NT2/D1 (cell line): ENCODE measurements at regions not wholly inside any gene's neighbourhood (a gene's known extent, or its start where the extent isn't known, plus 50 kb on each side); places are given as distances from the start of the nearest gene placed in this dataset.

Source experiments
- DNase-seq: peaks from one replicate; pipeline ENCODE4 v3.0.0-alpha.2; 2011; ENCODE audit warnings: low read depth, low spot score
- H3K27me3 ChIP-seq: 2 replicates; pipeline ENCODE4 v1.6.0; 2011; ENCODE audit warnings: mild to moderate bottlenecking; ENCODE audit not compliant: insufficient read length, insufficient read depth
- H3K36me3 ChIP-seq: 2 replicates; pipeline ENCODE4 v1.6.1; 2011; ENCODE audit warnings: mild to moderate bottlenecking, low read length, mixed read lengths; ENCODE audit not compliant: insufficient read depth, insufficient read length
- H3K4me1 ChIP-seq: 2 replicates; pipeline ENCODE4 v1.5.1; 2011; ENCODE audit not compliant: insufficient read depth, insufficient read length
- H3K4me3 ChIP-seq: 2 replicates; pipeline ENCODE4 v1.5.1; 2011; ENCODE audit warnings: low read depth; ENCODE audit not compliant: insufficient read length
- H3K9ac ChIP-seq: 2 replicates; pipeline ENCODE4 v1.6.0; 2011; ENCODE audit warnings: low read depth; ENCODE audit not compliant: insufficient read length
- H3K9me3 ChIP-seq: 2 replicates; pipeline ENCODE4 v1.5.1; 2011; ENCODE audit warnings: mild to moderate bottlenecking, low read length; ENCODE audit not compliant: insufficient read depth
- SUZ12 ChIP-seq: IDR thresholded peaks from 2 replicates; pipeline ENCODE4 v1.6.1; 2011; ENCODE audit not compliant: insufficient read length, insufficient read depth; ENCODE audit errors: extremely low read depth
- YY1 ChIP-seq: IDR thresholded peaks from 2 replicates; pipeline ENCODE4 v1.6.1; 2011; ENCODE audit not compliant: insufficient read length, insufficient read depth
- ZNF274 ChIP-seq: IDR thresholded peaks from 2 replicates; pipeline ENCODE4 v1.6.1; 2011; ENCODE audit warnings: mild to moderate bottlenecking, low read depth, low read length

DNA sequence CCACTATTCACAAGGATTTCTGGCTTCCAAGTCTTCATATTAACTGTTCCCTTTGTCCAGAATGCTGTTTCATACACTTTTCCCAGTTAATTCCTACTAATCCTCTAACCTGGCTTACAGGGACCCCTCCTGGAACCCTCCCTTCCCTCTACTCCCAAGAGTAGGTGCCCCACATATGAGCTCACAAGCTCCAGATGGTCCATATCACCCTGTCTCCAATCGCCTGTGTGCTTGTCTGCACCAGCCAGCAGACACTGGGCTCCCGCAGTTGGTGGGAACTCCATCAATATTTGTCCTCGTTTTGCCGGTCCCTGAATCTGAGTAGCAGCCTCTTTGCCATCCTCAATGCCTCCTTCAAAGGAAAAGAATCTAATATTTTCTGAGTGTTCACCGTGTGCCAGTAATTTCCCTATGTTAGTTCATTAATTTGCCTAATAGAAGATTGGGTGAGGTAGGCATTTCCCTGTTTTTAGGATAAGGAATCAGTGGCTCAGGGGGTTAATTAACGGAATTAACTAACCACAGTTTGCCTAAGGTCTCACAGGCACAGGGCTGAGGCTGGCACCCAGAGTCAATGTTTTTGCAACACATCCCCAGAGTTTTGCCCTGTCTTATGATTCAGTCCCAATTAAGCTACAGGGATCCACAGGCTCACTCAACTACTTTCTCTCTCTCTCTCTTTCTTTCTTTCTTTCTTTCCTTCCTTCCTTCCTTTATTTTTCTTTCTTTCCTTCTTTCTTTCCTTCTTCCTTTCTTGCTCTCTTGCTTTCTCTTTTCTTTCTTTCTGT is 141.6 kb upstream of the CYP1B1 start:
- Histone ChIP-seq H3K9ac (no peak overlapping the region), H3K4me3 (no peak overlapping the region), H3K4me1 (peaks cover 6% of the 10 kb centered on the region), H3K9me3 (no peaks in the 10 kb centered on the region), H3K36me3 (no peaks in the 10 kb centered on the region), H3K27me3 (no peaks in the 10 kb centered on the region)
- DNase-seq, result no peak
- TF ChIP-seq ZNF274 (no peak), SUZ12 (no peak), YY1 (no peak)

- no peaks in the 10 kb centered on the region for H3K9me3 ChIP-seq
- no peaks in the 10 kb centered on the region for H3K27me3 ChIP-seq
- H3K4me3 ChIP-seq, result no peak overlapping the region
- TF ChIP-seq SUZ12 (no peak), ZNF274 (no peak), YY1 (no peak)
- peaks cover 6% of the 10 kb centered on the region for H3K4me1 ChIP-seq
- no peaks in the 10 kb centered on the region for H3K36me3 ChIP-seq
- no peak overlapping the region for H3K9ac ChIP-seq
- DNase-seq, result no peak
Measured at GRCh38 chr2:38216886-38217285, 140.9 kb upstream of the CYP1B1 start.

DNA sequence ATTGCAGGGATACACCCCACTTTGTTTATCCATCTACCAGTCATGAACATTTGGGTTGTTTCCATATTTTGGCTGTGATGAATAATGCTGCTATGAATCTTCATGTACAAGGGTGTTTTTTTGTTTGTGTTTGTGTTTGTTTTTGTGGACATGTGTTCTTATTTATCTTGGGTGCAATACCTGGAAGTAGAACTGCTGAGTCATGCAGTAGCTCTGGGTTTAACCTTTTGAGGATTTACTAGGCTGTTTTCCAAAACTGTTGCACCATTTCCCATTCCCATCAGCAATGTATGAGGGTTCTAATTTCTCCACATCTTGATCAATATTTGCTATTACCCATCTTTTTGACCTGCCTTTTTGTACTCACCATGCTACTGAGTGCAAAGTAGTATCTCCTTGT is 140.0 kb upstream of the CYP1B1 start:
- Histone ChIP-seq H3K4me3 (no peak overlapping the region), H3K36me3 (no peaks in the 10 kb centered on the region), H3K4me1 (peaks cover 6% of the 10 kb centered on the region), H3K27me3 (no peaks in the 10 kb centered on the region), H3K9ac (no peak overlapping the region), H3K9me3 (no peaks in the 10 kb centered on the region)
- no peak for DNase-seq
- TF ChIP-seq SUZ12 (no peak), YY1 (no peak), ZNF274 (no peak)

- Histone ChIP-seq H3K36me3 (no peaks in the 10 kb centered on the region), H3K4me3 (no peak overlapping the region), H3K9ac (no peak overlapping the region), H3K9me3 (no peaks in the 10 kb centered on the region), H3K27me3 (no peaks in the 10 kb centered on the region), H3K4me1 (peaks cover 6% of the 10 kb centered on the region)
- no peak for DNase-seq
- TF ChIP-seq SUZ12 (no peak), YY1 (no peak), ZNF274 (no peak)
Measured at GRCh38 chr2:38215522-38215921, 139.6 kb upstream of the CYP1B1 start.

DNA sequence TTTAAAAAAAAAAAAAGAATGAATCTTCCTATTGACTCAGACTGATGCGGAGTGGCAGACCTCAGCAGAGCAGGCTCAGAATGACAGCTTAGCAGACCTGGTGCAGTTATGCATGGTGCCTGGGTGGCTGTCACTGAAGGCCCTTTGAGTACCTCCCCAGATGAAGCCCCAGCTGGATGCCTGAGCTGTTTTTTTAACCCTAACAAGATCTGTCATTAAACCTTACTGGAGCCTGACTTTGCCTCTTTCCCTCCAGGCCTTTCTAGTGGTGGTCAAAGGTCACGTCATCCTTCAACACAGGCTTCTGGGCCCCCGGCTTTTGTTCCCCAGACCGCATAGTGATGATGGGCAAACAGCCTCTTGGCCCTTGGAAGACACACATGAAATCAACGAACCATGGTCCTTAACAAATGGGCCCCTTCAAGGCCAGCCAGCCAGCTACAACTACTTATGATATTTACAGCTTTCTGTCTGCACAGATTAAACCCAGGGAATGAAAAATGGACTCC is 138.3 kb upstream of the CYP1B1 start:
- Histone ChIP-seq H3K27me3 (no peaks in the 10 kb centered on the region), H3K4me3 (no peak overlapping the region), H3K9me3 (no peaks in the 10 kb centered on the region), H3K9ac (no peak overlapping the region), H3K4me1 (peaks cover 6% of the 10 kb centered on the region), H3K36me3 (no peaks in the 10 kb centered on the region)
- TF ChIP-seq YY1, result no peak
- TF ChIP-seq SUZ12, result no peak
- no peak for TF ChIP-seq ZNF274
- DNase-seq, result no peak

DNA sequence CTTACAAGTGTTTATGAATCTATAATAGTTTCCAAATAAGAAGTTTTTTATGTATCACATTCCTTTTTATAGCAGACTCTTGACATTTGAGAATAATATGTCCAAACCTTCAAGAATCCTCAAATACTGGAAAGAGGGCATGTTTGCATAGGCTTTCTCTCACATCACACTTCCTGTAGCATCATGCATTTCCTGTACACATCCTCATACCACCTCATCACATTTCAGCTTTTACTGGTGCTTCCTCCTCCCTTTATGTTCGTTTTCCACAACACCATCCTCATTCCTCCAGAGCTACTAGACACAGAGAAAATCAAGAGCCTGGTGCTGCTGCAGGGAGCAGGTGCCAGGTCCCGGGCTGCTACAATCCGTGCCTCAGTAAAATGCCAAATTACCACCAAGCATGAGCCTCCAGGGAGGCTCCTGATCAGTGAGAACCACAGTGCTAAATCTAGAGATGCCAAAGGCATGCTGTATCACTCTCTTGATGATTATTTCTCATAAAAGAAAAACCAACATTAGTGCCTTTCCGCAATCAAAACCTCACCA is 137.7 kb upstream of the CYP1B1 start:
- H3K9ac ChIP-seq, result no peak overlapping the region
- TF ChIP-seq SUZ12 (no peak), YY1 (no peak), ZNF274 (no peak)
- DNase-seq, result no peak
- no peaks in the 10 kb centered on the region for H3K27me3 ChIP-seq
- peaks cover 4% of the 10 kb centered on the region for H3K4me1 ChIP-seq
- no peaks in the 10 kb centered on the region for H3K9me3 ChIP-seq
- H3K36me3 ChIP-seq, result no peaks in the 10 kb centered on the region
- H3K4me3 ChIP-seq, result no peak overlapping the region

GRCh38 chr2:38212312-38212711 is 136.4 kb upstream of the CYP1B1 start:
- Histone ChIP-seq H3K36me3 (no peaks in the 10 kb centered on the region), H3K4me1 (no peaks in the 10 kb centered on the region), H3K9me3 (no peaks in the 10 kb centered on the region), H3K27me3 (no peaks in the 10 kb centered on the region), H3K4me3 (no peak overlapping the region), H3K9ac (no peak overlapping the region)
- no peak for DNase-seq
- TF ChIP-seq ZNF274 (no peak), SUZ12 (no peak), YY1 (no peak)
